ENCODE measurements at regions not wholly inside any gene's neighbourhood (a gene's known extent, or its start where the extent isn't known, plus 50 kb on each side); places are given as distances from the start of the nearest gene placed in this dataset.

GRCh38 chr9:129278391-129279237 is 100.6 kb upstream of the IER5L start:
- TF ChIP-seq, protein P1, sequence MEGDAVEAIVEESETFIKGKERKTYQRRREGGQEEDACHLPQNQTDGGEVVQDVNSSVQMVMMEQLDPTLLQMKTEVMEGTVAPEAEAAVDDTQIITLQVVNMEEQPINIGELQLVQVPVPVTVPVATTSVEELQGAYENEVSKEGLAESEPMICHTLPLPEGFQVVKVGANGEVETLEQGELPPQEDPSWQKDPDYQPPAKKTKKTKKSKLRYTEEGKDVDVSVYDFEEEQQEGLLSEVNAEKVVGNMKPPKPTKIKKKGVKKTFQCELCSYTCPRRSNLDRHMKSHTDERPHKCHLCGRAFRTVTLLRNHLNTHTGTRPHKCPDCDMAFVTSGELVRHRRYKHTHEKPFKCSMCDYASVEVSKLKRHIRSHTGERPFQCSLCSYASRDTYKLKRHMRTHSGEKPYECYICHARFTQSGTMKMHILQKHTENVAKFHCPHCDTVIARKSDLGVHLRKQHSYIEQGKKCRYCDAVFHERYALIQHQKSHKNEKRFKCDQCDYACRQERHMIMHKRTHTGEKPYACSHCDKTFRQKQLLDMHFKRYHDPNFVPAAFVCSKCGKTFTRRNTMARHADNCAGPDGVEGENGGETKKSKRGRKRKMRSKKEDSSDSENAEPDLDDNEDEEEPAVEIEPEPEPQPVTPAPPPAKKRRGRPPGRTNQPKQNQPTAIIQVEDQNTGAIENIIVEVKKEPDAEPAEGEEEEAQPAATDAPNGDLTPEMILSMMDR (IDR thresholded peaks at IDR 0.05; ENCODE audit: extremely low read depth, missing control alignments) = no peak
- DNase-seq (ENCODE audit: low spot score) = no peak

DNA sequence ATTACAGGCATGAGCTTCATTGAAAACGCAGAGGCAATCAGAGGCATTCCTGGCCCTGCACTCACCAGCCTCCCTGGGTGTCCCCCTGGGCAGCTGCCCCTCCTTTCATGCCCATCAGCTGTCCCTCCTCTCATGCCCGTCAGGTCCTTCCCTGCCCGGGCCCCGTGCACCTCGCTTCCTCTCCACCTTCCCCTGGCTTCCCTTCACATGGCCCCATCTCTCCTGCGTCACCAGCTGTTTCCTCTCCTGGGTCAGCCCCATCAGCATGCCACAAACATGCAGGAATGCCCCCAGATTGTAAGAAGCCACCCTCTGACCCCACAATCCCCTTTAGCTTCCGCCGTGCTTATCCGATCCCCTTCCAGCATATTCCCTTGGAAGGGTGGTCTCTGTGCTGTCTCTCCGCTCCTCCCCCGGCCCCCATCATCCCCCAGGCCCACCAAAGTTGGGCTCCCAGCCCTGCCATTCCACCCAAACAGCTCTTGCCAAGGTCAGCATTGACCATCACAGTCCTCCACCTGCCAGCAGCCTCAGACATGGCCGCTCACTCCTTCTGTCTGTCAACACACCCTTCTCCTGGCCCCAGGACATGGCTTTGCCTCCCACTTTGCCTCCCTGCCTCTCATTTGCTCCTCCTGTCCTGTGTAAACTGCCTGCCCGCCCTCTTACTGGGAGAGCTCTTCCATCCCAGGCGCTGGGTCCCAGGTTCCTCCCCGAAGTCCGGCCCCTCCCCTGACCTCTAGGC is 98.6 kb upstream of the IER5L start:
- DNase-seq (ENCODE audit: low spot score) = no peak
- TF ChIP-seq, protein P1 (IDR thresholded peaks at IDR 0.05; ENCODE audit: extremely low read depth, missing control alignments) = no peak

DNA sequence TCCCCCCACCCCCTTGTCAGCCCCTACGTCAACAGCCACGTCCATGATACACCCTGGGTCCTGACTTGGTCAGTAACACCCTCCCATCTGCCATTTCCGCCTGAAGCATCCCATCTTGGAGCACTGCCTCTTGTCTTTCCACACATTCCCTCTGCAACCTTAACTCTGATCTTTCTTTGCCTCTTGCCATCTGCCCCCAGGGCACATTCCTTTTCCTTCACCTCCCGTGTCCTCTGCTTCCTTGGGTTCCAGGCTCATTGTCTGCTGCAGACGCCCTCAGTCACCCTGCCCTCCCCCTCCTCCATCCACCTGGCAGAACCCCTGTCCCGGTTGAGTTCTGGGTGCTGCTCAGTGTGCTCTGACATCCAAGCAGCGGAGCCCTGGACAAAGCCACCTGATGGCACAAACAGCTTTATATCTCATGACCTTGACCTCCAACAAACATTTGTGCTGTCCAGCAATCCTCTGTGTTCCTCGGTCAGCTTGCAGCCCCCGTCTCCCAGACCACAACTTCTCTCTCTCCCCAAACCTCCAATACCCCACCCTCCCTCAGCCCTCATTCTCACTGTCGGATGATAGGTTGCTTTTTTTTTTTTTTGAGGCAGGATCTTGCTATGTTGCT is 97.7 kb upstream of the IER5L start:
- no peak for DNase-seq (ENCODE audit: low spot score)
- TF ChIP-seq, protein P1 (IDR thresholded peaks at IDR 0.05; ENCODE audit: extremely low read depth, missing control alignments) = no peak

GRCh38 chr9:129273941-129274684 is 96.1 kb upstream of the IER5L start:
- no peak for DNase-seq (ENCODE audit: low spot score)
- TF ChIP-seq, protein P1 (IDR thresholded peaks at IDR 0.05; ENCODE audit: extremely low read depth, missing control alignments) = no peak

GRCh38 chr9:129273136-129273895 is 95.3 kb upstream of the IER5L start:
- no peak for DNase-seq (ENCODE audit: low spot score)
- TF ChIP-seq, protein P1 (IDR thresholded peaks at IDR 0.05; ENCODE audit: extremely low read depth, missing control alignments) = no peak

DNA sequence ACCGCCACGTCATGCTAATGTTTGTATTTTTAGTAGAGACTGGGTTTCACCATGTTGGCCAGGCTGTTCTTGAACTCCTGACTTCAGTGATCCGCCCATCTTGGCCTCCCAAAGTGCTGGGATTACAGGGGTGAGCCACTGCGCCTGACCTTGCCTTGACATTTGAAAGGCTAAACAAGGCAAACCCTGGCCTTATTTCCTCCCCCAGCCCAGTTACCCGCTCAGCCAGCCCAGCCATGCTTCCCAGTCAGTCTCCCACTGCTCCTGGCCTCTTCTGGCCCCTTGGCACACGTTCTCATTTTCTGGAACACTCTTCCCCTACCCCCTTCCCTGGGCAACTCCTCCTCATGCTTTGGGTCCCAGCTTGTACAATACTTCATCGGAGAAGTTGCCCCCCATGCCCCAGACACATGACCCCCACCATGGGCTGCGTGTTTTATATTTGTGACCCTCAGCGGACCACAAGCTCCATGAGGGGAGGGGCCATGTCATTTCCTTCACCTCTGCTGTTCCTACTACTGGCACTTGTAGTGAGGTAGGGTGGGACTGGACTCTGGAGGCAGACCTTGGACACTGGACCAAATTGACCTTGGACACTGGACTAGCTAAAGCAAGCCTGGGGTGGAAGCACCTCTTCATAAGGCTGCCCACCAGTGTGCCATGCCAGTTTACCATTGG is 94.4 kb upstream of the IER5L start:
- DNase-seq (ENCODE audit: low spot score) = no peak
- TF ChIP-seq, protein P1 (IDR thresholded peaks at IDR 0.05; ENCODE audit: extremely low read depth, missing control alignments) = no peak

Data from GM20000 (cell line).